GM23248 (cell line): ENCODE measurements at regions not wholly inside any gene's neighbourhood (a gene's known extent, or its start where the extent isn't known, plus 50 kb on each side); places are given as distances from the start of the nearest gene placed in this dataset.

ENCODE experiments used
- DNase-seq: peaks from one replicate; pipeline ENCODE4 v3.0.0-alpha.2; 2015
- H2AFZ ChIP-seq: fragments of 200-600 bp; sonication (generic); 2 replicates; pipeline ENCODE4 v1.6.1; 2016; ENCODE audit warnings: antibody characterized with exemption
- H3F3A ChIP-seq: fragments of 200-600 bp; sonication (generic); 2 replicates; pipeline ENCODE4 v1.6.1; 2016; ENCODE audit warnings: mild to moderate bottlenecking, antibody characterized with exemption, mixed run types; ENCODE audit not compliant: insufficient read depth
- H3K27ac ChIP-seq: fragments of 200-600 bp; sonication (generic); 2 replicates; pipeline ENCODE4 v1.5.1; 2016; ENCODE audit warnings: mild to moderate bottlenecking
- H3K27me3 ChIP-seq: fragments of 200-600 bp; sonication (generic); replicated peaks from 2 replicates; pipeline ENCODE4 v1.6.1; 2016; ENCODE audit warnings: mild to moderate bottlenecking; ENCODE audit not compliant: insufficient read depth
- H3K36me3 ChIP-seq: fragments of 200-600 bp; sonication (generic); 2 replicates; pipeline ENCODE4 v1.6.1; 2016; ENCODE audit warnings: low read depth, mild to moderate bottlenecking
- H3K4me1 ChIP-seq: fragments of 200-600 bp; sonication (generic); 2 replicates; pipeline ENCODE4 v1.6.1; 2016; ENCODE audit warnings: mild to moderate bottlenecking; ENCODE audit not compliant: insufficient read depth
- H3K4me2 ChIP-seq: fragments of 200-600 bp; sonication (generic); one replicate; pipeline ENCODE4 v1.6.1; 2016; ENCODE audit warnings: mild to moderate bottlenecking; ENCODE audit not compliant: unreplicated experiment
- H3K4me3 ChIP-seq: fragments of 200-600 bp; sonication (generic); 2 replicates; pipeline ENCODE4 v1.5.1; 2016; ENCODE audit warnings: mild to moderate bottlenecking
- H3K79me2 ChIP-seq: fragments of 200-600 bp; sonication (generic); 2 replicates; pipeline ENCODE4 v1.6.1; 2016; ENCODE audit warnings: mild to moderate bottlenecking; ENCODE audit not compliant: insufficient read depth
- H3K9ac ChIP-seq: fragments of 200-600 bp; sonication (generic); 2 replicates; pipeline ENCODE4 v1.6.1; 2016; ENCODE audit warnings: mild to moderate bottlenecking
- H3K9me2 ChIP-seq: fragments of 200-600 bp; sonication (generic); 2 replicates; pipeline ENCODE4 v1.6.1; 2016; ENCODE audit warnings: mixed run types, mild to moderate bottlenecking, moderate library complexity; ENCODE audit not compliant: insufficient read depth
- H3K9me3 ChIP-seq: fragments of 200-600 bp; sonication (generic); one replicate; pipeline ENCODE4 v1.6.1; 2017; ENCODE audit warnings: low read depth
- H4K20me1 ChIP-seq: fragments of 200-600 bp; sonication (generic); 2 replicates; pipeline ENCODE4 v1.6.0; 2016; ENCODE audit not compliant: insufficient read depth
- EZH2 ChIP-seq: fragments of 200-600 bp; sonication (generic); IDR thresholded peaks from 2 replicates; pipeline ENCODE4 v1.6.1; 2018; ENCODE audit warnings: antibody characterized with exemption, mild to moderate bottlenecking; ENCODE audit not compliant: insufficient read depth, poor library complexity, severe bottlenecking
- EZH2phosphoT487 ChIP-seq: fragments of 200-600 bp; sonication (generic); IDR thresholded peaks from 2 replicates; pipeline ENCODE4 v1.6.1; 2018; ENCODE audit warnings: antibody characterized with exemption, moderate library complexity, mild to moderate bottlenecking, low read depth; ENCODE audit not compliant: insufficient read depth
- WGBS, 2 experiments: methylation state at CpG; one replicate each; pipeline ENCODE4 v1.1.6; 2015 to 2017; ENCODE audit warnings: low lambda C conversion rate in 2 of 2, low coverage in 1 of 2; ENCODE audit errors: missing lambda C conversion rate in 2 of 2; 5-methylcytosine and 5-hydroxymethylcytosine counted together
- in situ Hi-C: fragments of 300-500 bp; cut with MboI; formaldehyde crosslinking; loops from 2 replicates; pipeline ENCODE4 v1.15.0; 2020

DNA sequence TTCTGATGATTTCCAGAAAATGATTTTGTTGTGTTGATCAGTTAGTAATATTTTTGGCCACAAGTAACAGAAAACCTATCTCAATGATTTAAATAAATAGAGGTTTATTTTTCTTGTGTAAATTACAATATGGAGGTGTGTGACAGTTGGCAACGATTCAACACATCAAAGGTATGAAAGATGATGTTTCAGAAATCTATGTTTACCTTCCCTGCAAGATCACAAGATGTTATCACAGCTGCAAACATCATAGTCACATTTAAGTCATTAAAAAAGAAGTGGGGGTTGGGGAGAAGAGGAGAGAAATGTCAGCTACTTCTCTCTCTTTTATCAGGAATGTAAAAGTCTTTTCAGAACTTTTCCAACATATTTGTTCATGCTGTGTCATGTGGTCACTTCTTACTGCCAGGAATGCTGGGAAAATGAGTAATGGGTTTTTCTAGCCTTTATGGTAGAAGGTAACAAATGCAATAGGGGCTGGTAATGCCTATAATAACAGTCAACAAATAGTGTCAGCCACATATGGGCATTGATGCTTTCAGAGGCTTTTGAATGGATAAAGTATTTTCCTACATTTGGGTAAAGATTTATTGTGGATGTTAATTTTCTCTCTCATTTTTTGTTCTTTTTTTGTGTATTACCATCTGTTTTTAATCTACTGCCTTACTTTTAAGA is 742.7 kb downstream of the TLE1 start:
- no peak overlapping the region for H2AFZ ChIP-seq
- WGBS, 2 experiments = 20 to 31% methylated on average over 1 of the region's 1 CpG
- H3K79me2 ChIP-seq = no peaks in the 10 kb centered on the region
- H3F3A ChIP-seq = no peaks in the 10 kb centered on the region
- no peak overlapping the region for H3K4me2 ChIP-seq
- TF ChIP-seq EZH2 (no peak), EZH2phosphoT487 (no peak)
- no peaks in the 10 kb centered on the region for H4K20me1 ChIP-seq
- H3K27me3 ChIP-seq = no peaks in the 10 kb centered on the region
- no peak overlapping the region for H3K9ac ChIP-seq
- no peaks in the 10 kb centered on the region for H3K36me3 ChIP-seq
- no peaks in the 10 kb centered on the region for H3K9me3 ChIP-seq
- no peaks in the 10 kb centered on the region for H3K9me2 ChIP-seq
- H3K4me3 ChIP-seq = no peak overlapping the region
- H3K27ac ChIP-seq = no peak overlapping the region
- no peaks in the 10 kb centered on the region for H3K4me1 ChIP-seq
- in situ Hi-C loops = no loop called here
- DNase-seq = no peak

DNA sequence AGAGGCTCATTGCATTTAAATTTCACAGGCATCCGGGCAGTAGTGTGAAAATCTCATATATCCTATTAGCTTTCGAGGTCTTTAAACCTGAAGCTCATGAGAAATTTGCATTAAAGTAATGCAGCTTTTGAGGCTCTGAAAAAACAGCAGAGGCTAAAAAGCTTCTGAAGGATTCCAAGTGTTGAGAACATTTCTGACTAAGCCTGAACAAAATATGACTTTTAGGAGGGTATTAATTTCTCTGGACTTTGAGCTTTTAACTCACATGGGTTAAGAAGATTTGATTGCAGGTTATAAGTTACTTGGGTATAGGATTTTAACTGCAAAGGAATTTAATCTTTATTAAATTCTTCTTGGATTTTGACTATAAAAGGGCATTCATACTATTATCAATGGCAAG is 743.9 kb downstream of the TLE1 start:
- H3K4me2 ChIP-seq = no peak overlapping the region
- H3K79me2 ChIP-seq = no peaks in the 10 kb centered on the region
- no peak overlapping the region for H2AFZ ChIP-seq
- H3K4me3 ChIP-seq = no peak overlapping the region
- H3K27ac ChIP-seq = no peak overlapping the region
- no peaks in the 10 kb centered on the region for H3K27me3 ChIP-seq
- no peaks in the 10 kb centered on the region for H3K9me2 ChIP-seq
- in situ Hi-C loops = no loop called here
- H3K9me3 ChIP-seq = no peaks in the 10 kb centered on the region
- H3K9ac ChIP-seq = no peak overlapping the region
- no peak for TF ChIP-seq EZH2
- no peak for TF ChIP-seq EZH2phosphoT487
- WGBS, 2 experiments = 49 to 72% methylated on average over 2 of the region's 2 CpGs
- no peaks in the 10 kb centered on the region for H4K20me1 ChIP-seq
- no peak for DNase-seq
- no peaks in the 10 kb centered on the region for H3K4me1 ChIP-seq
- H3K36me3 ChIP-seq = no peaks in the 10 kb centered on the region
- no peaks in the 10 kb centered on the region for H3F3A ChIP-seq

DNA sequence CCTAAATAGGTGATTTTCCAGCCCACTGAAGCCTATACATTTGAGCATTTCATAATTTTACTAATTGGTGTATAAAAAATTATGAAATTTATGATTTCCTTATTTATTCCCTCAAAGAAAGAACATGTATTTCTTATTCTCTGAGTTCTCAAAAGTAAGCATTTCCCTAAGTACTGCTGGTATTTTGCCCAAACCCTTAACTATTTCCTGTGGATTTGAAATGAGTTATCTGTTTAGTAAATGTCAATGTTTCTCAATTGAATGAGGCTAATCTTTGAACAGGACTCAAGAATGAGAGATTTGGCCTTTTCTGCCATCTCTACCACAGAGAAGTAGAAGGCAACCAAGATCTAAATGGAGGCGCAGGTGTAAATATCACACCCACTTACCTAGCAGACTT is 751.7 kb downstream of the TLE1 start:
- Histone ChIP-seq H3K27me3 (no peaks in the 10 kb centered on the region), H4K20me1 (no peaks in the 10 kb centered on the region), H3K4me1 (no peaks in the 10 kb centered on the region), H3K4me2 (no peak overlapping the region), H3K79me2 (no peaks in the 10 kb centered on the region), H3K27ac (no peak overlapping the region), H3K9me2 (no peaks in the 10 kb centered on the region), H3K9ac (no peak overlapping the region), H3F3A (no peaks in the 10 kb centered on the region), H3K9me3 (no peaks in the 10 kb centered on the region), H2AFZ (no peak overlapping the region), H3K4me3 (no peak overlapping the region), H3K36me3 (no peaks in the 10 kb centered on the region)
- no peak for DNase-seq
- in situ Hi-C loops = no loop called here
- WGBS, 2 experiments = 77 to 86% methylated on average over 1 of the region's 1 CpG
- TF ChIP-seq EZH2 (no peak), EZH2phosphoT487 (no peak)

DNA sequence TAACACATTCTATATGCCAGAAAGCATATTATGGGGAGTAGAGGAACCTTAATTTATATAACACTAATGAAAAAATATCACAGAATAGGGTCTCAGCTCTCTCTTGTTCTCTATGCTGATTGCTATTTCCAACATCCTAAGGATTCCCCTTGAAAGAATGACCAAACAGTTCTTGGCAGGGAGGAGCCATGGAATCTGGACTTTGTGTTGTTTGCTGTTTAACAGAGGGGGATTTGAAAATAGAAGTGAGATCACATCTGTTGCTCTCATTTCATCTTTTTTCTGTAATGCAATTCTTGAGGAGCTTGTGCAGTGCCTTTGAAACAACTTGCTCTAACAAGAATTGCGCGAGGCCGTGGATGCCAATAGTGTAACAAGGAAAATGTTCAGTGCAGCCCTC is 755.3 kb downstream of the TLE1 start:
- in situ Hi-C loops = no loop called here
- Histone ChIP-seq H3K27me3 (no peaks in the 10 kb centered on the region), H3K79me2 (no peaks in the 10 kb centered on the region), H3K4me1 (no peaks in the 10 kb centered on the region), H3K4me3 (no peak overlapping the region), H3K9me3 (no peaks in the 10 kb centered on the region), H3K36me3 (no peaks in the 10 kb centered on the region), H4K20me1 (no peaks in the 10 kb centered on the region), H3K27ac (no peak overlapping the region), H3F3A (no peaks in the 10 kb centered on the region), H2AFZ (no peak overlapping the region), H3K9ac (no peak overlapping the region), H3K9me2 (no peaks in the 10 kb centered on the region), H3K4me2 (no peak overlapping the region)
- WGBS, 2 experiments = 72 to 81% methylated on average over 3 of the region's 3 CpGs
- TF ChIP-seq EZH2 (no peak), EZH2phosphoT487 (no peak)
- no peak for DNase-seq
